Suprapubic skin (tissue), 4 donors: ENCODE measurements at regions not wholly inside any gene's neighbourhood (a gene's known extent, or its start where the extent isn't known, plus 50 kb on each side); places are given as distances from the start of the nearest gene placed in this dataset.

Experiments
- CTCF ChIP-seq, 2 donors: fragments of 200-600 bp in 1 of 2; fragments of 450-650 bp in 1 of 2; sonication (generic) in 1 of 2; IDR thresholded peaks; one replicate each; pipeline ENCODE4 v1.5.1; 2016 to 2019; ENCODE audit warnings: antibody characterized with exemption in 2 of 2, mild to moderate bottlenecking in 1 of 2, moderate library complexity in 1 of 2
- EP300 ChIP-seq: sonication (generic); formaldehyde crosslinking; IDR thresholded peaks from one replicate; pipeline ENCODE4 v1.6.1; 2017; ENCODE audit warnings: antibody characterized with exemption
- POLR2A ChIP-seq, 2 donors: fragments of 450-650 bp; IDR thresholded peaks; one replicate each; pipeline ENCODE4 v1.6.1; 2017; ENCODE audit warnings: antibody characterized with exemption in 2 of 2, mild to moderate bottlenecking in 2 of 2, moderate library complexity in 2 of 2
- POLR2AphosphoS5 ChIP-seq, 3 donors: sonication (generic); formaldehyde crosslinking; IDR thresholded peaks; one replicate each; pipeline ENCODE4 v1.6.1; 2017; ENCODE audit warnings: antibody characterized with exemption in 3 of 3

DNA sequence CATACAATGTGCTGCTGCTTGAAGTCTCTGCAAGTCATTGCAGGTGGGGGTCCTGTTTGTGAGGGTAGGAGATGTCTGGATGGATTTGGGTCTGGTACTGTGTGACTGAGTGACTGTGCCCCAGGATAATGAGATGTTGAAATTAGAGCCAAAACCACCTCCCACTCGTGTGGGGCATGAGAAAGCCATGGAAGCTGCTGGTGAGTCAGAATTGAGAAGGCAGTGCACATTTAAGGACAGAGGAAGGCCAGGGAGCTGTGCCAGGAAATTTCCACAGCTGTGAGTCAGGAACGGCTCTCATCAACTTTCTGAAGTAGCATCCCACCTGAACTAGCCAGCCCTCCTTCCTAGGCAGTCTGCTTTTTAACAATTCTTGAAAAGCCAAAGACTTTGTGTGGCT lies 229.8 kb downstream of the DRD1 start:
- TF ChIP-seq CTCF (IDR thresholded peaks at IDR 0.05) (no peak), POLR2AphosphoS5 (IDR thresholded peaks at IDR 0.05) (no peak), POLR2A (IDR thresholded peaks at IDR 0.05) (no peak), EP300 (no peak)
